Fibroblast of pulmonary artery (primary cell): ENCODE measurements at regions not wholly inside any gene's neighbourhood (a gene's known extent, or its start where the extent isn't known, plus 50 kb on each side); places are given as distances from the start of the nearest gene placed in this dataset.

Source experiments
- DNase-seq: peaks from one replicate; pipeline ENCODE4 v3.0.0-alpha.2; 2010; ENCODE audit warnings: low read depth
- H3K4me3 ChIP-seq: replicated peaks from 2 replicates; pipeline ENCODE4 v1.5.1; 2011; ENCODE audit warnings: low read depth, mild to moderate bottlenecking, control low read depth, low read length, moderate library complexity
- TF ChIP-seq, protein P1 (sequence below): IDR thresholded peaks from 2 replicates; pipeline ENCODE4 v1.5.1; 2011; ENCODE audit warnings: mild to moderate bottlenecking, control low read depth, low read length, inconsistent platforms; ENCODE audit errors: missing control alignments

- TF ChIP-seq, protein P1, sequence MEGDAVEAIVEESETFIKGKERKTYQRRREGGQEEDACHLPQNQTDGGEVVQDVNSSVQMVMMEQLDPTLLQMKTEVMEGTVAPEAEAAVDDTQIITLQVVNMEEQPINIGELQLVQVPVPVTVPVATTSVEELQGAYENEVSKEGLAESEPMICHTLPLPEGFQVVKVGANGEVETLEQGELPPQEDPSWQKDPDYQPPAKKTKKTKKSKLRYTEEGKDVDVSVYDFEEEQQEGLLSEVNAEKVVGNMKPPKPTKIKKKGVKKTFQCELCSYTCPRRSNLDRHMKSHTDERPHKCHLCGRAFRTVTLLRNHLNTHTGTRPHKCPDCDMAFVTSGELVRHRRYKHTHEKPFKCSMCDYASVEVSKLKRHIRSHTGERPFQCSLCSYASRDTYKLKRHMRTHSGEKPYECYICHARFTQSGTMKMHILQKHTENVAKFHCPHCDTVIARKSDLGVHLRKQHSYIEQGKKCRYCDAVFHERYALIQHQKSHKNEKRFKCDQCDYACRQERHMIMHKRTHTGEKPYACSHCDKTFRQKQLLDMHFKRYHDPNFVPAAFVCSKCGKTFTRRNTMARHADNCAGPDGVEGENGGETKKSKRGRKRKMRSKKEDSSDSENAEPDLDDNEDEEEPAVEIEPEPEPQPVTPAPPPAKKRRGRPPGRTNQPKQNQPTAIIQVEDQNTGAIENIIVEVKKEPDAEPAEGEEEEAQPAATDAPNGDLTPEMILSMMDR, result no peak
- DNase-seq, result no peak
- H3K4me3 ChIP-seq, result no peak overlapping the region
These were observed 283.2 kb downstream of the TAF11L14 start for GRCh38 chr5:17917465-17917864.

DNA sequence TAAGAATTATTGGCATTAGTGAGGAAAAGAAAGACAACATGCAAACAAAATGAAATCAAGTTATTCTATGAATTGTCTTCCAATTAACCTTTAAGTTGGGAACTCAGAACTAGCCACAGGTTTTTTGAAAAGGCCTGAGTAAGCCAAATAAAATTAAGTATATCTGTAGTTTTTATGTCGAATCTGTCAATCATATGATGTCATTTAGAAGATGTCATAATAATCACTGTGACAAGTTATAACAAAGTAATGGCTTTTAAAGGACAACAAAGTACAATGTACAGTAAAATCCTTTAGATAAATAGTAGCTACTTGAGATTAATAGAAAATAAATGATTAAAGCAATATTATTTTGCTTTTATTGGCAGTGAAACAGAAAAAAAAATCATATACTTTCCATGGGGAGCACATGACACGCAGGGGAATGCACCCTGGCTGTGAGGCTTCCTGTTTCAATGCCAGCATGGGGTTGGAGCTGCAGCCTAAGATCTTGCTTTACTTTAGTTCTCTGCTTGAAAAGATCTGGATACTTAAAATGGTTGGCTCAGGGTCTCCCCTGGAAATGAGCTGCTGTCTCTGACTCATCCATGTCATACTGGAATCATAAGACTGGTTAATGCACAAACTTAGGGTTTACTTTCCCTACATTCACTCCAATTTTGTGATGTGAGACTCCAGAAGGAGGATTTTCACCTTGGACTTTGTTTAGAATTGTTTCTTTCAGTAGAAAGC is 284.3 kb downstream of the TAF11L14 start:
- H3K4me3 ChIP-seq, result no peak overlapping the region
- TF ChIP-seq, protein P1, result no peak
- no peak for DNase-seq

DNA sequence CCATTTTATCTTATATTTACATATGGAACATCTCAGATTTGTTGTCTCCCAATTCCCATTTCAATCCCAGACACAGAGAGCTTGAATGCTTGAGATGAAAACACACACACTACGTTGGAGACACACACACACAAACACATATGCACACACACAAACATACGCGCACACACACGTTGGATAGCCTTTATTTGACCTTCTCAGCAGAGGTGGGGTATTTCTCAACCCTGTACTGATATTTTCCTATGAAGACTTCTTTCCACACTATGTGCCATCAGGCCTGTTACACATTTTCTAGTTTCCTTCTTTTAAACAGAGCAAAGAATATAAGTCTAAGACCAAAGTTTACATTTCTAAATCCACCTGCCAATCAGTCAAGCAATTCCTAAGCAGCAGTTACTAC is 291.0 kb downstream of the TAF11L14 start:
- TF ChIP-seq, protein P1, result no peak
- no peak overlapping the region for H3K4me3 ChIP-seq
- DNase-seq, result no peak

DNA sequence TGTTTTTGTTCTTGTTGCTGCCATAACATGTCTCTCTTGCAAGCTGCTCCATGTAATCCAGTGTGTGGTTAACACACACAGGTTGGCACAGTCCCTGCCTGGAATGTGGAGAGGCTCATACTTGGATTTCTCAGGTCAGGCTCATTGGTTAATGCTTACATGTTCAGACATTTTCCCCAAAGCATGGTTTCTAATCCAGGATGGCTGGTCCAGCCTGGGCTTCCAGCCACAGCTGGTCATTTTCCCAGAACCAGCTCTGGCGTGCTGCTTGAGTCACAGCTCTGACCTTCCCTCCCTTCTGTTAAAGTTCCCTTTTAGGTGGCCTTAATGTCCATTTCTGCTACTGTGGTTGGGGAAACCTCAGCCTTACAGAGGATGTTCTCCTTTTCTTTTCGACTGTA is 294.3 kb downstream of the TAF11L14 start:
- DNase-seq, result no peak
- TF ChIP-seq, protein P1, result no peak
- H3K4me3 ChIP-seq, result no peak overlapping the region

GRCh38 chr5:17929171-17929570 is 294.9 kb downstream of the TAF11L14 start:
- no peak for DNase-seq
- H3K4me3 ChIP-seq, result no peak overlapping the region
- TF ChIP-seq, protein P1, result no peak

DNA sequence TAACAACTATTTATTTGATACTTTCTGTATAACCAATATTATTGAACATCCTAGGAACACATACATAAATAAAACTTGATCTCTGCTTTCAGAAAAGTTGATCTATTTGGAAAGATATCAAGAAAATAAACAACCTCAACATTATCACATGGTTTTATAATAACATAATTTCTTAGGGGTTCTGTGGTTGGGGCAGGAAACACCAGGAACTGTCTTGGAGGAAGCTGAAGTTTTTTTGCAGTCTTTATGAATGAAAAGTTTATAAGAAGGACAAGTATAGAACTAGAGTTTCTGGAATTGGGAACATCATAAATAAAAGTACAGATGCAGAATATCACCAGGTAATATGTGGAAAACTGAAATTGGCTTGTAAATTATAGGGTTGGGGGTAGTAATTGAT is 296.1 kb downstream of the TAF11L14 start:
- H3K4me3 ChIP-seq, result no peak overlapping the region
- no peak for DNase-seq
- TF ChIP-seq, protein P1, result no peak

DNA sequence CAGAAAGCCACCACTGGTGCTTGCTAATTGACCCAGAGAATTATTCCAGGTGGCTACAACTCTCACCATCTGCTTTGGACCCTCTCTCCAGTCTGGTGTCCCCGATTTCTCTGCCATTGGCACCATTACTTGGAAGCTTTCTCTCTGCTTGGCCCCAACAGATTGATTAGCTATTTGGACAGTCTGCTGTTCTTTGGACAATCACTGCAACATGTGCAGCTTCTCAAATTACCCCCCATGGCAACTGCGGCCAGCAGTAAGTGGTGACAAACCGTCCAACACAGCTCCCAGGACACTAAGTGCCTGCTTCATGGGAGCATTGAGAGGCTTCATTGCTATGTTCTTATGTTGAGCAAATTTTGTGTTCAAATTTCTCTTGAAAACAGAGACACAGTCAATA is 309.8 kb downstream of the TAF11L14 start:
- H3K4me3 ChIP-seq, result no peak overlapping the region
- DNase-seq, result no peak
- TF ChIP-seq, protein P1, result no peak
